Neural cell (in vitro differentiated cells): ENCODE measurements at regions not wholly inside any gene's neighbourhood (a gene's known extent, or its start where the extent isn't known, plus 50 kb on each side); places are given as distances from the start of the nearest gene placed in this dataset.

Source experiments
- H2AFZ ChIP-seq: fragments of 200-600, 300-800 bp; sonication (generic), shearing (Covaris generic); 2 replicates; pipeline ENCODE4 v1.6.0; 2014; ENCODE audit warnings: low read depth, mild to moderate bottlenecking, antibody characterized with exemption, low read length, moderate library complexity
- H3F3A ChIP-seq: fragments of 200-600 bp; shearing (Covaris generic); 2 replicates; pipeline ENCODE4 v1.6.1; 2016; ENCODE audit warnings: mild to moderate bottlenecking, moderate library complexity, mixed read lengths, antibody characterized with exemption, low read length; ENCODE audit not compliant: insufficient read depth, poor library complexity, severe bottlenecking
- H3K27ac ChIP-seq: fragments of 200-600, 300-800 bp; sonication (generic), shearing (Covaris generic); 2 replicates; pipeline ENCODE4 v1.5.1; 2014; ENCODE audit warnings: mild to moderate bottlenecking, low read length, moderate library complexity
- H3K27me3 ChIP-seq: fragments of 300-800, 200-600 bp; sonication (generic), shearing (Covaris generic); 2 replicates; pipeline ENCODE4 v1.6.0; 2014; ENCODE audit warnings: mild to moderate bottlenecking, low read depth, low read length, moderate library complexity; ENCODE audit not compliant: insufficient read depth
- H3K36me3 ChIP-seq: fragments of 300-800, 200-600 bp; sonication (generic), shearing (Covaris generic); 2 replicates; pipeline ENCODE4 v1.5.1; 2014; ENCODE audit warnings: mild to moderate bottlenecking, antibody characterized with exemption, low read length, moderate library complexity; ENCODE audit not compliant: insufficient read depth
- H3K4me2 ChIP-seq: fragments of 300-800, 200-600 bp; sonication (generic), shearing (Covaris generic); 2 replicates; pipeline ENCODE4 v1.6.0; 2014; ENCODE audit warnings: mild to moderate bottlenecking, low read length
- H3K4me3 ChIP-seq: fragments of 300-800, 200-600 bp; sonication (generic), shearing (Covaris generic); 2 replicates; pipeline ENCODE4 v1.5.1; 2014; ENCODE audit warnings: mild to moderate bottlenecking, low read length, moderate library complexity
- H3K79me2 ChIP-seq: fragments of 200-600 bp; shearing (Covaris generic); replicated peaks from 2 replicates; pipeline ENCODE4 v1.6.0; 2014; ENCODE audit warnings: mild to moderate bottlenecking, low read length, moderate library complexity; ENCODE audit not compliant: insufficient read depth
- H3K9ac ChIP-seq: fragments of 300-800, 200-600 bp; sonication (generic), shearing (Covaris generic); 2 replicates; pipeline ENCODE4 v1.6.1; 2016; ENCODE audit warnings: mild to moderate bottlenecking, low read length, mixed read lengths
- H3K9me2 ChIP-seq: fragments of 200-600 bp; shearing (Covaris generic); 2 replicates; pipeline ENCODE4 v1.6.1; 2016; ENCODE audit warnings: mild to moderate bottlenecking, low read length, mixed read lengths; ENCODE audit not compliant: insufficient read depth
- H3K9me3 ChIP-seq: fragments of 200-600, 300-800 bp; sonication (generic), shearing (Covaris generic); 2 replicates; pipeline ENCODE4 v1.6.1; 2016; ENCODE audit warnings: mild to moderate bottlenecking, mixed run types, low read length, moderate library complexity, mixed read lengths
- H4K20me1 ChIP-seq: fragments of 200-600 bp; shearing (Covaris generic); 2 replicates; pipeline ENCODE4 v1.6.1; 2016; ENCODE audit warnings: mild to moderate bottlenecking, mixed run types; ENCODE audit not compliant: insufficient read depth
- EP300 ChIP-seq: fragments of 450-650 bp; conservative IDR thresholded peaks from 2 replicates; pipeline ENCODE4 v1.6.1; 2014; ENCODE audit warnings: antibody characterized with exemption, mild to moderate bottlenecking, moderate library complexity; ENCODE audit not compliant: poor library complexity, severe bottlenecking
- EZH2 ChIP-seq: fragments of 200-600, 300-800 bp; shearing (Covaris generic), sonication (generic); IDR thresholded peaks from 2 replicates; pipeline ENCODE4 v1.6.1; 2014; ENCODE audit warnings: antibody characterized with exemption, low read length, borderline replicate concordance, mild to moderate bottlenecking; ENCODE audit not compliant: insufficient read depth, poor library complexity, severe bottlenecking
- MXI1 ChIP-seq: fragments of 450-650 bp; conservative IDR thresholded peaks from 2 replicates; pipeline ENCODE4 v1.6.1; 2014; ENCODE audit warnings: antibody characterized with exemption, mild to moderate bottlenecking; ENCODE audit not compliant: poor library complexity, severe bottlenecking
- POLR2AphosphoS5 ChIP-seq: IDR thresholded peaks from 2 replicates; pipeline ENCODE4 v1.6.1; 2012
- RAD21 ChIP-seq: fragments of 450-650 bp; conservative IDR thresholded peaks from 2 replicates; pipeline ENCODE4 v1.6.1; 2014; ENCODE audit warnings: antibody characterized with exemption, mild to moderate bottlenecking, moderate library complexity
- SMC3 ChIP-seq: fragments of 450-650 bp; conservative IDR thresholded peaks from 2 replicates; pipeline ENCODE4 v1.6.1; 2014; ENCODE audit warnings: antibody characterized with exemption, mild to moderate bottlenecking, moderate library complexity; ENCODE audit not compliant: poor library complexity
- TAF1 ChIP-seq: IDR thresholded peaks from 2 replicates; pipeline ENCODE4 v1.6.1; 2012; ENCODE audit warnings: low read depth
- TF ChIP-seq, protein P1 (sequence below): IDR thresholded peaks from 2 replicates; pipeline ENCODE4 v1.6.1; 2012; ENCODE audit warnings: borderline replicate concordance
- TF ChIP-seq, protein P2 (sequence below): fragments of 450-650 bp; IDR thresholded peaks from 2 replicates; pipeline ENCODE4 v1.5.1; 2014; ENCODE audit warnings: antibody characterized with exemption, mild to moderate bottlenecking, moderate library complexity; ENCODE audit not compliant: poor library complexity, severe bottlenecking

DNA sequence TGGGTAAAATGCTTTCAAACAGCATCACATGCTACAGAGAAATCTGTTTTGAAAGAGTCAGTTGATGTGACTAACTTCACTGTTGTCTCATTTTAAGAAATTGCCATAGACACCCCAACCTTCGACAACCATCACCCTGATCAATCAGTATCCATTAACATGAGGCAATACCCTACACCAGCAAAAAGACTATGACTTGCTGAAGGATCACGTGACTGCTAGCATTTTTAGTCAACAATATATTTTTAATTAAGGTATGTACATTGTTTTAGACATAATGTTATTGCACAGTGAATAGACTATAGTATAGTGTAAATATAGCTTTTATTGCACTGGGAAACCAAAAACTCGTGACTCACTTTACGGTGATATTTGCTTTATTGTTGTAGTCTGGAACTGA is 200.0 kb upstream of the ARHGAP24 start:
- H3K27me3 ChIP-seq, result no peaks in the 10 kb centered on the region
- H3K79me2 ChIP-seq, result no peaks in the 10 kb centered on the region
- no peak overlapping the region for H3K9ac ChIP-seq
- H3K36me3 ChIP-seq, result no peaks in the 10 kb centered on the region
- H3K9me3 ChIP-seq, result peaks cover 7% of the 10 kb centered on the region
- no peak overlapping the region for H2AFZ ChIP-seq
- no peak overlapping the region for H3K27ac ChIP-seq
- TF ChIP-seq SMC3 (no peak), EP300 (no peak), MXI1 (no peak), TAF1 (no peak)
- TF ChIP-seq, protein P1, sequence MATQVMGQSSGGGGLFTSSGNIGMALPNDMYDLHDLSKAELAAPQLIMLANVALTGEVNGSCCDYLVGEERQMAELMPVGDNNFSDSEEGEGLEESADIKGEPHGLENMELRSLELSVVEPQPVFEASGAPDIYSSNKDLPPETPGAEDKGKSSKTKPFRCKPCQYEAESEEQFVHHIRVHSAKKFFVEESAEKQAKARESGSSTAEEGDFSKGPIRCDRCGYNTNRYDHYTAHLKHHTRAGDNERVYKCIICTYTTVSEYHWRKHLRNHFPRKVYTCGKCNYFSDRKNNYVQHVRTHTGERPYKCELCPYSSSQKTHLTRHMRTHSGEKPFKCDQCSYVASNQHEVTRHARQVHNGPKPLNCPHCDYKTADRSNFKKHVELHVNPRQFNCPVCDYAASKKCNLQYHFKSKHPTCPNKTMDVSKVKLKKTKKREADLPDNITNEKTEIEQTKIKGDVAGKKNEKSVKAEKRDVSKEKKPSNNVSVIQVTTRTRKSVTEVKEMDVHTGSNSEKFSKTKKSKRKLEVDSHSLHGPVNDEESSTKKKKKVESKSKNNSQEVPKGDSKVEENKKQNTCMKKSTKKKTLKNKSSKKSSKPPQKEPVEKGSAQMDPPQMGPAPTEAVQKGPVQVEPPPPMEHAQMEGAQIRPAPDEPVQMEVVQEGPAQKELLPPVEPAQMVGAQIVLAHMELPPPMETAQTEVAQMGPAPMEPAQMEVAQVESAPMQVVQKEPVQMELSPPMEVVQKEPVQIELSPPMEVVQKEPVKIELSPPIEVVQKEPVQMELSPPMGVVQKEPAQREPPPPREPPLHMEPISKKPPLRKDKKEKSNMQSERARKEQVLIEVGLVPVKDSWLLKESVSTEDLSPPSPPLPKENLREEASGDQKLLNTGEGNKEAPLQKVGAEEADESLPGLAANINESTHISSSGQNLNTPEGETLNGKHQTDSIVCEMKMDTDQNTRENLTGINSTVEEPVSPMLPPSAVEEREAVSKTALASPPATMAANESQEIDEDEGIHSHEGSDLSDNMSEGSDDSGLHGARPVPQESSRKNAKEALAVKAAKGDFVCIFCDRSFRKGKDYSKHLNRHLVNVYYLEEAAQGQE, result no peak
- H4K20me1 ChIP-seq, result no peaks in the 10 kb centered on the region
- no peak overlapping the region for H3K4me2 ChIP-seq
- no peak overlapping the region for H3K4me3 ChIP-seq
- no peaks in the 10 kb centered on the region for H3F3A ChIP-seq
- no peaks in the 10 kb centered on the region for H3K9me2 ChIP-seq

DNA sequence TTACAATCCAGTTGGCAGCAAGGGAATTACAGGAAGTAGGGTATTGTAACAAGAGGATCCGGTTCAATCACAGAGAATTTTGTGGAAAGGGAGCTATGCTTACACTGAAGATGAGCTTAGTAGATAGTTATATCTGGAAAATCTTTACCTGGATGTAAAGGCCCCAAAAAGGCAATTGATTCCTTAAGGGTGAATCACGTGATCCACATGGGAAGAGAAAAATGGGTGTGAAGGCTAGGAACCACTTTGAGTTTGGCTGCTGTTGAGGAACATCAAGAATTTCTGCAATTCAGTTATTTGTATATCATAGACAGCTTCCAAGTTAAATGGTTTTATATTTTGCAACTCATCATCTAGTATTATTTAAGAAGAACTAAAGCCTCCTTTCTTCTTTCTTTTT is 194.0 kb upstream of the ARHGAP24 start:
- Histone ChIP-seq H3K79me2 (no peaks in the 10 kb centered on the region), H3K27ac (no peak overlapping the region), H3K9me3 (no peaks in the 10 kb centered on the region), H4K20me1 (no peaks in the 10 kb centered on the region), H3K36me3 (no peaks in the 10 kb centered on the region), H3K27me3 (no peaks in the 10 kb centered on the region), H3F3A (no peaks in the 10 kb centered on the region), H3K9me2 (no peaks in the 10 kb centered on the region), H2AFZ (no peak overlapping the region), H3K9ac (no peak overlapping the region), H3K4me3 (no peak overlapping the region), H3K4me2 (no peak overlapping the region)
- TF ChIP-seq POLR2AphosphoS5 (no peak), TAF1 (no peak), MXI1 (no peak), EZH2 (no peak), EP300 (no peak), RAD21 (no peak), SMC3 (no peak)
- TF ChIP-seq, protein P2, sequence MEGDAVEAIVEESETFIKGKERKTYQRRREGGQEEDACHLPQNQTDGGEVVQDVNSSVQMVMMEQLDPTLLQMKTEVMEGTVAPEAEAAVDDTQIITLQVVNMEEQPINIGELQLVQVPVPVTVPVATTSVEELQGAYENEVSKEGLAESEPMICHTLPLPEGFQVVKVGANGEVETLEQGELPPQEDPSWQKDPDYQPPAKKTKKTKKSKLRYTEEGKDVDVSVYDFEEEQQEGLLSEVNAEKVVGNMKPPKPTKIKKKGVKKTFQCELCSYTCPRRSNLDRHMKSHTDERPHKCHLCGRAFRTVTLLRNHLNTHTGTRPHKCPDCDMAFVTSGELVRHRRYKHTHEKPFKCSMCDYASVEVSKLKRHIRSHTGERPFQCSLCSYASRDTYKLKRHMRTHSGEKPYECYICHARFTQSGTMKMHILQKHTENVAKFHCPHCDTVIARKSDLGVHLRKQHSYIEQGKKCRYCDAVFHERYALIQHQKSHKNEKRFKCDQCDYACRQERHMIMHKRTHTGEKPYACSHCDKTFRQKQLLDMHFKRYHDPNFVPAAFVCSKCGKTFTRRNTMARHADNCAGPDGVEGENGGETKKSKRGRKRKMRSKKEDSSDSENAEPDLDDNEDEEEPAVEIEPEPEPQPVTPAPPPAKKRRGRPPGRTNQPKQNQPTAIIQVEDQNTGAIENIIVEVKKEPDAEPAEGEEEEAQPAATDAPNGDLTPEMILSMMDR, result no peak
- TF ChIP-seq, protein P1, result no peak
